Psoas muscle (tissue), 7 donors: ENCODE measurements at regions not wholly inside any gene's neighbourhood (a gene's known extent, or its start where the extent isn't known, plus 50 kb on each side); places are given as distances from the start of the nearest gene placed in this dataset.

Experiments used
- ATAC-seq, 4 donors: fragments of 200-7000 bp; cut with Tn5 transposase; one replicate each; pipeline ENCODE4 v1.9.1; 2020; ENCODE audit warnings: moderate library complexity in 3 of 4, mild to moderate bottlenecking in 2 of 4
- DNase-seq, 2 donors: peaks; one replicate each; pipeline ENCODE4 v3.0.0-alpha.2; 2020
- H3K27ac ChIP-seq: fragments of 200-600 bp; one replicate; pipeline ENCODE4 v1.8.0; 2022
- H3K27me3 ChIP-seq, 3 donors: fragments of 200-600 bp in 1 of 3; one replicate each; pipeline versions ENCODE4 v1.6.1 to v1.8.0; 2013 to 2022; ENCODE audit warnings: low read length in 2 of 3, mild to moderate bottlenecking in 2 of 3, moderate library complexity in 1 of 3; ENCODE audit not compliant: insufficient read depth in 3 of 3
- H3K36me3 ChIP-seq, 2 donors: fragments of 200-600 bp in 1 of 2; one replicate each; pipeline versions ENCODE4 v1.6.1 to v1.8.0; 2013 to 2022; ENCODE audit warnings: low read depth in 1 of 2, mild to moderate bottlenecking in 1 of 2, moderate library complexity in 1 of 2; ENCODE audit not compliant: insufficient read depth in 1 of 2
- H3K4me1 ChIP-seq: fragments of 200-600 bp; one replicate; pipeline ENCODE4 v1.8.0; 2022
- H3K4me3 ChIP-seq: fragments of 200-600 bp; one replicate; pipeline ENCODE4 v1.8.0; 2022; ENCODE audit warnings: mild to moderate bottlenecking
- H3K9me3 ChIP-seq: fragments of 200-600 bp; one replicate; pipeline ENCODE4 v1.8.0; 2022
- WGBS, 3 donors: extraction: QIAGEN DNeasy Blood & Tissue Kit; methylation state at CpG; one replicate each; pipeline versions ENCODE4 v1.1.6 to v1.1.7; 2013; 5-methylcytosine and 5-hydroxymethylcytosine counted together
- intact Hi-C, 2 donors: fragments of 100-400 bp; cut with DNase I; formaldehyde crosslinking; loops; one replicate each; pipeline versions ENCODE4 v1.11.0 to v1.14.2; 2022
- TF ChIP-seq, protein P1 (sequence below): fragments of 200-600 bp; IDR thresholded peaks from one replicate; pipeline ENCODE4 v1.8.0; 2022; ENCODE audit warnings: antibody characterized with exemption
- donor health status: healthy with polysubstance abuse.
- donor health status: DM: no; HTN: no; CAD: no; lungs with moderate emphysema.
- donor health status: Bipolar disorder and iron deficiency.
- donor health status: healthy.
- donor health status: DM: yes; HTN: yes; CAD: no.
- donor health status: DM: no; HTN: no; CAD: no.
- donor health status: DM: yes; HTN: yes; CAD: no.

DNA sequence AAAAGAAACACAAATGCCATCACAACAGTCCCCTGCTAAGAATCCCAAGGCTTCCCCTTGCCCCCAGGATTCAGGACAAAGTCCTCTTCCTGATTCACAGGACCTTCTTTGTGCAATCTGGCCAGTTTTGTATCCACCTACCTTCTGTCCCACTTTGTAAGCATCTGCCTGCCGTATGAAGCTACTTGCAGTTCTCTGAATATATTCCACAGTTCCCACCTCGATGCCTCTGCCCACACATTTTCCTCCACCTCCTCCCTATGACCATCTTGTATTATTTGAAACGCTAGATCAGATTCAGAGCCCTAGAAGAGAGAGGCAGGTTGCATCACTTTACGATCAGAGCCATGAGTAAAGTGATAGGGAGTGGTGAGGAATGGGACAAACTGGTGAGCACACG lies 159.2 kb upstream of the XYLT1 start:
- no peaks in the 10 kb centered on the region for H3K4me1 ChIP-seq
- 72 to 81% (median 73%) methylated on average over 5 of the region's 5 CpGs for WGBS, 3 donors
- ATAC-seq (no peak), DNase-seq (no peak)
- TF ChIP-seq, protein P1, sequence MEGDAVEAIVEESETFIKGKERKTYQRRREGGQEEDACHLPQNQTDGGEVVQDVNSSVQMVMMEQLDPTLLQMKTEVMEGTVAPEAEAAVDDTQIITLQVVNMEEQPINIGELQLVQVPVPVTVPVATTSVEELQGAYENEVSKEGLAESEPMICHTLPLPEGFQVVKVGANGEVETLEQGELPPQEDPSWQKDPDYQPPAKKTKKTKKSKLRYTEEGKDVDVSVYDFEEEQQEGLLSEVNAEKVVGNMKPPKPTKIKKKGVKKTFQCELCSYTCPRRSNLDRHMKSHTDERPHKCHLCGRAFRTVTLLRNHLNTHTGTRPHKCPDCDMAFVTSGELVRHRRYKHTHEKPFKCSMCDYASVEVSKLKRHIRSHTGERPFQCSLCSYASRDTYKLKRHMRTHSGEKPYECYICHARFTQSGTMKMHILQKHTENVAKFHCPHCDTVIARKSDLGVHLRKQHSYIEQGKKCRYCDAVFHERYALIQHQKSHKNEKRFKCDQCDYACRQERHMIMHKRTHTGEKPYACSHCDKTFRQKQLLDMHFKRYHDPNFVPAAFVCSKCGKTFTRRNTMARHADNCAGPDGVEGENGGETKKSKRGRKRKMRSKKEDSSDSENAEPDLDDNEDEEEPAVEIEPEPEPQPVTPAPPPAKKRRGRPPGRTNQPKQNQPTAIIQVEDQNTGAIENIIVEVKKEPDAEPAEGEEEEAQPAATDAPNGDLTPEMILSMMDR: no peak
- no peak overlapping the region for H3K4me3 ChIP-seq
- H3K27me3 ChIP-seq: peaks cover 0 to 3% (median 3%) of the 10 kb centered on the region in 3 donors
- intact Hi-C loops: no loop called here
- no peak overlapping the region for H3K27ac ChIP-seq
- H3K9me3 ChIP-seq: peaks cover 8% of the 10 kb centered on the region
- no peaks in the 10 kb centered on the region for H3K36me3 ChIP-seq

- H3K9me3 ChIP-seq: peaks cover 8% of the 10 kb centered on the region
- H3K27ac ChIP-seq: no peak overlapping the region
- no peaks in the 10 kb centered on the region for H3K4me1 ChIP-seq
- DNase-seq (no peak), ATAC-seq (no peak)
- no peak overlapping the region for H3K4me3 ChIP-seq
- H3K27me3 ChIP-seq: peaks cover 0 to 3% (median 3%) of the 10 kb centered on the region in 3 donors
- intact Hi-C loops: no loop called here
- no peaks in the 10 kb centered on the region for H3K36me3 ChIP-seq
- TF ChIP-seq, protein P1: no peak
- WGBS, 3 donors: 24 to 45% (median 40%) methylated on average over 1 of the region's 1 CpG
Observed at GRCh38 chr16:17628983-17629382, 158.2 kb upstream of the XYLT1 start.

DNA sequence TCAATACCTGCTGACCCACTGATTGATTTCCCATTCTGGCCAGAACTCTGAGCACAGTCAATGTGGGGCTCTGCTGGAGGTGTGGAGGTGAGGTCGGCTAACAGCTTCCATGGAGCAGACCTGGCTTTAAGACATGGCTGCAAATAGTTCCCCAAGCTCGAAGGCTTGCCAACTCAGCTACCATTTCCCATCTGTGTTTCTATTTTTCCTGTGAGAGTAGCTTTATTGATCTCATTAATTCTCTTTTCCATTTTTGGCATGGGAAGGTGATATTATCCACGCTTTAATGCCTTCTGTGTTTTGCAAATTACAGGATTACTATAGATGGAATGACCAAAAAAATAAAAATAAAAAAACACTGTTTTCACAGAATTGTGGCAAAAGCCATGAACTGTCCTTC lies 151.6 kb upstream of the XYLT1 start:
- Histone ChIP-seq H3K36me3 (no peaks in the 10 kb centered on the region), H3K4me3 (no peak overlapping the region), H3K27ac (no peak overlapping the region), H3K27me3 (peaks cover 0 to 3% (median 0%) of the 10 kb centered on the region in 3 donors), H3K9me3 (peaks cover 8% of the 10 kb centered on the region), H3K4me1 (no peaks in the 10 kb centered on the region)
- DNase-seq: no peak
- no peak for ATAC-seq
- TF ChIP-seq, protein P1: no peak
- intact Hi-C loops: no loop called here
- WGBS, 3 donors: 43 to 73% (median 65%) methylated on average over 3 of the region's 3 CpGs

- intact Hi-C loops: no loop called here
- Histone ChIP-seq H3K36me3 (no peaks in the 10 kb centered on the region), H3K27me3 (no peaks in the 10 kb centered on the region), H3K4me3 (no peak overlapping the region), H3K27ac (no peak overlapping the region), H3K9me3 (no peaks in the 10 kb centered on the region), H3K4me1 (no peaks in the 10 kb centered on the region)
- DNase-seq (no peak), ATAC-seq (no peak)
- 83 to 88% (median 84%) methylated on average over 8 of the region's 8 CpGs for WGBS, 3 donors
- TF ChIP-seq, protein P1: no peak
Observed at GRCh38 chr16:17619261-17619660, 148.5 kb upstream of the XYLT1 start.

GRCh38 chr16:17617021-17617552 lies 146.3 kb upstream of the XYLT1 start:
- no peak for ATAC-seq
- TF ChIP-seq, protein P1: no peak

More at GRCh38 chr16:17617021-17617552, 146.3 kb upstream of the XYLT1 start:
- Histone ChIP-seq H3K4me3 (no peak overlapping the region), H3K27me3 (peaks cover 0 to 2% (median 0%) of the 10 kb centered on the region in 3 donors), H3K4me1 (no peaks in the 10 kb centered on the region), H3K27ac (no peak overlapping the region), H3K9me3 (no peaks in the 10 kb centered on the region), H3K36me3 (no peaks in the 10 kb centered on the region)
- 78 to 86% (median 83%) methylated on average over 4 of the region's 4 CpGs for whole genome bisulfite sequencing, 3 donors
- no peak for DNase-seq
- intact Hi-C loops: no loop called here
